GM12878 (cell line): ENCODE measurements at regions not wholly inside any gene's neighbourhood (a gene's known extent, or its start where the extent isn't known, plus 50 kb on each side); places are given as distances from the start of the nearest gene placed in this dataset.

Experiments used
- ATAC-seq: fragments of 200-7000 bp; cut with Tn5 transposase; 3 replicates; pipeline ENCODE4 v1.9.1; 2020; ENCODE audit warnings: mild to moderate bottlenecking, moderate library complexity
- BruUV-seq: library from RNA; stranded (reverse); fragments of 400-500 nt; replicated peaks from 2 replicates; lab custom pipeline; 2021; lab: Mats Ljungman, UMichigan
- CTCF ChIA-PET: fragments of 300-600 bp; sonication (Branson Sonifier 250); formaldehyde crosslinking; extraction: SDS; loops from one replicate; lab custom pipeline; 2021; ENCODE audit warnings: inconsistent platforms; lab: Yijun Ruan, JAX
- POLR2A ChIA-PET: fragments of 350-600 bp; formaldehyde crosslinking; extraction: SDS; loops from one replicate; lab custom pipeline; 2021; ENCODE audit warnings: inconsistent platforms; lab: Charles Lee
- RAD21 ChIA-PET: fragments of 300-600 bp; sonication (Branson Sonifier 250); formaldehyde crosslinking; loops from one replicate; lab custom pipeline; 2023; ENCODE audit warnings: antibody characterized with exemption; ENCODE audit not compliant: unreplicated experiment; lab: Charles Lee
- SMC1A ChIA-PET: fragments of 300-600 bp; sonication (Branson Sonifier 250); formaldehyde crosslinking; loops from one replicate; lab custom pipeline; 2023; ENCODE audit not compliant: unreplicated experiment, uncharacterized antibody; lab: Charles Lee
- DNase-seq: peaks from one replicate; pipeline ENCODE4 v3.0.0-alpha.2; 2011; ENCODE audit warnings: low read depth, low spot score
- FAIRE-seq: peaks from 3 replicates; lab custom pipeline; 2011; peaks lifted over from hg19 to GRCh38; lab: Jason Lieb, UNC
- H2AFZ ChIP-seq: 2 replicates; pipeline ENCODE4 v1.6.0; 2011; ENCODE audit warnings: low read depth, low read length, control low read depth; ENCODE audit not compliant: control insufficient read depth
- H3K27ac ChIP-seq: 2 replicates; pipeline ENCODE4 v1.5.1; 2011; ENCODE audit warnings: control low read depth; ENCODE audit not compliant: control insufficient read depth, insufficient read depth
- H3K27me3 ChIP-seq, 2 experiments: replicated peaks in 1 of 2; 2 replicates each; pipeline versions ENCODE4 v1.6.0 to v1.6.1; 2011; ENCODE audit warnings: low read length in 1 of 2; ENCODE audit not compliant: control insufficient read depth in 2 of 2, insufficient read depth in 2 of 2
- H3K36me3 ChIP-seq, 2 experiments: 2 replicates each; pipeline ENCODE4 v1.5.1; 2011; ENCODE audit warnings: low read length in 1 of 2; ENCODE audit not compliant: control insufficient read depth in 2 of 2, insufficient read depth in 2 of 2
- H3K4me1 ChIP-seq: 2 replicates; pipeline ENCODE4 v1.6.1; 2011; ENCODE audit warnings: mild to moderate bottlenecking, low read length, moderate library complexity, mixed read lengths; ENCODE audit not compliant: control insufficient read depth, insufficient read depth
- H3K4me2 ChIP-seq: 2 replicates; pipeline ENCODE4 v1.6.0; 2011; ENCODE audit warnings: control low read depth; ENCODE audit not compliant: control insufficient read depth, insufficient read depth
- H3K4me3 ChIP-seq: fragments of 200-600 bp; sonication (generic); 2 replicates; pipeline ENCODE4 v1.5.1; 2016
- H3K79me2 ChIP-seq: 2 replicates; pipeline ENCODE4 v1.6.0; 2011; ENCODE audit warnings: low read length; ENCODE audit not compliant: control insufficient read depth, insufficient read depth
- H3K9ac ChIP-seq: 2 replicates; pipeline ENCODE4 v1.8.0; 2011; ENCODE audit warnings: low read length, control low read depth, mixed read lengths; ENCODE audit not compliant: control insufficient read depth, insufficient read depth
- H3K9me3 ChIP-seq: replicated peaks from 3 replicates; pipeline ENCODE4 v1.5.1; 2011; ENCODE audit warnings: mild to moderate bottlenecking, low read length; ENCODE audit not compliant: control insufficient read depth, insufficient read depth
- H4K20me1 ChIP-seq: 2 replicates; pipeline ENCODE4 v1.6.0; 2011; ENCODE audit not compliant: control insufficient read depth, insufficient read depth
- ASH2L ChIP-seq: fragments of 300-600, 200-600 bp; sonication (generic); IDR thresholded peaks from 2 replicates; pipeline ENCODE4 v1.6.1; 2017; ENCODE audit warnings: low read depth, mild to moderate bottlenecking, borderline replicate concordance
- BACH1 ChIP-seq: fragments of 450-650 bp; IDR thresholded peaks from 2 replicates; pipeline ENCODE4 v1.6.1; 2017; ENCODE audit warnings: mild to moderate bottlenecking, borderline replicate concordance
- CBX3 ChIP-seq: fragments of 200-600 bp; sonication (generic); IDR thresholded peaks from 2 replicates; pipeline ENCODE4 v1.6.1; 2016; ENCODE audit warnings: low read depth, borderline replicate concordance
- CTCF ChIP-seq, 3 experiments: IDR thresholded peaks in 2 of 3; conservative IDR thresholded peaks in 1 of 3; 2 replicates each; pipeline ENCODE4 v1.5.1; 2011; ENCODE audit warnings: low read depth in 3 of 3, low read length in 3 of 3, mild to moderate bottlenecking in 3 of 3, control low read depth in 2 of 3, moderate library complexity in 2 of 3, inconsistent platforms in 1 of 3, mixed read lengths in 1 of 3; ENCODE audit not compliant: control insufficient read depth in 2 of 3, insufficient read depth in 1 of 3; ENCODE audit errors: extremely low read depth in 1 of 3
- FOS ChIP-seq: IDR thresholded peaks from 3 replicates; pipeline ENCODE4 v1.6.1; 2011; ENCODE audit warnings: borderline replicate concordance; ENCODE audit not compliant: insufficient read length; ENCODE audit errors: extremely low read depth
- MLLT1 ChIP-seq: fragments of 450-650 bp; IDR thresholded peaks from 2 replicates; pipeline ENCODE4 v1.6.1; 2016; ENCODE audit warnings: mild to moderate bottlenecking
- PAX8 ChIP-seq: fragments of 450-650 bp; IDR thresholded peaks from 2 replicates; pipeline ENCODE4 v1.6.1; 2017; ENCODE audit warnings: mild to moderate bottlenecking, moderate library complexity
- SPI1 ChIP-seq: IDR thresholded peaks from 2 replicates; pipeline ENCODE4 v1.6.1; 2011; ENCODE audit warnings: low read depth, mild to moderate bottlenecking, low read length, moderate library complexity, borderline replicate concordance; ENCODE audit not compliant: insufficient read depth
- TARDBP ChIP-seq: IDR thresholded peaks from 2 replicates; pipeline ENCODE4 v1.6.1; 2016; ENCODE audit warnings: borderline replicate concordance
- WGBS: methylation state at CpG from one replicate; pipeline ENCODE4 v1.1.6; 2016; ENCODE audit warnings: low lambda C conversion rate; ENCODE audit not compliant: insufficient replicate concordance, insufficient coverage; ENCODE audit errors: missing lambda C conversion rate; 5-methylcytosine and 5-hydroxymethylcytosine counted together
- in situ Hi-C: fragments of 300-500 bp; cut with MboI; formaldehyde crosslinking; loops from 9 replicates; pipeline ENCODE4 v1.14.3; 2018; ENCODE audit warnings: mixed read lengths
- intact Hi-C: fragments of 100-400 bp; cut with micrococcal nuclease; formaldehyde crosslinking; loops from one replicate; pipeline ENCODE4 v1.14.2; 2022; ENCODE audit not compliant: unreplicated experiment

DNA sequence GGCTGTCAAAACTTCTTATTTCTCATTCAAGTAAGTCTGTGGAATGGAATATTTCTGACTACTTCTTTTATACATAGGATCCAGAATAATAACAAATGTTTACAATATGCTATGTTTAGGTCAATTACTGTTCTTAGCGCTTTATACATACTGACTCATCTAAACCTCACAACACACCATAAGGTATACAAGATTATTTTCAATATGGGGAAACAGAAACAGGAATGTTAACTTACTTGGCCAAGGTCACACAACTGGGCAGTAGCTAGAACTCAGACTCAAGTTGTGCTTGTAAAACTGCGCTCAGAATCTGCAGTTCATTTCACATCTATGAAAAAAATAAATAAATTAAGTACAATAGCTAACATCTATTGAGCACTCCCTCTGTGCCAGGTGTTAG, 168.0 kb downstream of the GNAI1 start:
- Histone ChIP-seq H2AFZ (no peak overlapping the region), H3K79me2 (no peaks in the 10 kb centered on the region), H3K4me1 (no peaks in the 10 kb centered on the region), H3K4me3 (no peak overlapping the region), H3K36me3 (no peaks in the 10 kb centered on the region), H4K20me1 (no peaks in the 10 kb centered on the region), H3K4me2 (no peak overlapping the region), H3K27me3 (no peaks in the 10 kb centered on the region), H3K27ac (no peak overlapping the region), H3K9ac (no peak overlapping the region)
- SMC1A ChIA-PET = no interaction called here
- DNase-seq (no peak), FAIRE-seq (no peak), ATAC-seq (no peak)
- in situ Hi-C loops (no loop called here), intact Hi-C loops (no loop called here)
- RAD21 ChIA-PET = no interaction called here
- POLR2A ChIA-PET = no interaction called here
- CTCF ChIA-PET = no interaction called here
- no TSS peak for BruUV-seq
- 46% methylated on average over 2 of the region's 2 CpGs for WGBS
- TF ChIP-seq CTCF (IDR thresholded peaks at IDR 0.05 in 2 of 3, conservative IDR thresholded peaks at IDR 0.05 in 1 of 3; ENCODE audit: control insufficient read depth in 2 of 3, extremely low read depth in 1 of 3, insufficient read depth in 1 of 3, low read depth in 3 of 3, low read length in 3 of 3) = no peak
- TF ChIP-seq CBX3 = no peak
- no peak for TF ChIP-seq SPI1
- no peak for TF ChIP-seq MLLT1
- no peak for TF ChIP-seq FOS
- no peak for TF ChIP-seq TARDBP
- TF ChIP-seq BACH1 = no peak
- no peak for TF ChIP-seq ASH2L
- TF ChIP-seq PAX8 = no peak
- TF ChIP-seq, all 136 proteins: peak for 0
- no peaks in the 10 kb centered on the region for H3K9me3 ChIP-seq
